ENCODE measurements at regions not wholly inside any gene's neighbourhood (a gene's known extent, or its start where the extent isn't known, plus 50 kb on each side); places are given as distances from the start of the nearest gene placed in this dataset.
"Not testable (repeated sequence)": the region's sequence is repeated elsewhere in the genome, so short reads cannot be mapped to it uniquely, and the experiment has no call there.

DNA sequence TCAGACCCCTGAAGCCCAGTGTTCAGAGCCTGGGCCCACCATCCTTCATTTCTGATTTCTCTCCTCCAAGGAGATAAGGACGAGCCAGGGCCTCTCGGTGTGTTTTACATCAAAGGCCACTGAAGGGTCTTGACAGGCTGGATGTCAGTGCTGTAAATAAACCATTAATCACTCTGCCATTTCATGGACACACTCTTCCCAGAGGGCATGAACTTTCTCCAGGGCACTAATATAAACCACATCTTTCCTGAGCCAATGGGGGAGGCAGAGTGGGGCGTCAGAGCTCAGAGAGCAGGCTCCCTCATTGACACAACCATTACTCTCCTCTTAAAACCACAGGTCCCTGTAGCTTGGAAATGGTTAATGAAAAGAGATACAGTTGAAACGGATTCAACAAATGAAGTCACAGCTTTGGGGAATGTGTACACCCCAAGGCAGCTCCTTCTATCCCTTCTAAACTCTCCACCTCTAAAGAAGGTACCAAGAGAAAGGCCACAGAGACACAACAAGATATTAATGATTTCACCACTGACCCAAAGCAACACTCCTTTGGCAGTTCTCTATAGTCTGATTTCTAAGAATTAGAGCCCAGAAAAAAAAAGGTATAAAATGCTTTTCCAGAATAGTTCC, 200.6 kb downstream of the CHIC2 start:
- DNase-seq = no peak

DNA sequence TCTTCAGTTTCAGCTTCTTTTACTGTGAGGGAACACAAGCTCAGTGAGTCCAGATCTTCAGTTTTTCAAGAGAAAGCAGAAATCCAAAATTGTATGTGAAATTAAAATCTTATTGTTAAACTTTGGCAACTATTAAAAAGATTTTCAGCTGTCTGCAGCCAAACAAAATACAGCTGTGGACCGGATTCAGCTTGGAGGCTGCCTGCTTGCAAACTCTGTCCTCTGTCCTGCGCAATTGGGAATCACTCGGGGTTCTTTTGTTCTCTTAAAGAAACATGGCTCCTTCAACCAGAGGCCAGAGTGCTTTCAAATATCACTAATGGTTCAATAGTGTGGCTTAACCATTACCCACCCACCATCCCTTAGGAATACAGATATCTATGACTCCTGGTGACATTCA, 201.2 kb downstream of the CHIC2 start:
- no peak for DNase-seq

DNA sequence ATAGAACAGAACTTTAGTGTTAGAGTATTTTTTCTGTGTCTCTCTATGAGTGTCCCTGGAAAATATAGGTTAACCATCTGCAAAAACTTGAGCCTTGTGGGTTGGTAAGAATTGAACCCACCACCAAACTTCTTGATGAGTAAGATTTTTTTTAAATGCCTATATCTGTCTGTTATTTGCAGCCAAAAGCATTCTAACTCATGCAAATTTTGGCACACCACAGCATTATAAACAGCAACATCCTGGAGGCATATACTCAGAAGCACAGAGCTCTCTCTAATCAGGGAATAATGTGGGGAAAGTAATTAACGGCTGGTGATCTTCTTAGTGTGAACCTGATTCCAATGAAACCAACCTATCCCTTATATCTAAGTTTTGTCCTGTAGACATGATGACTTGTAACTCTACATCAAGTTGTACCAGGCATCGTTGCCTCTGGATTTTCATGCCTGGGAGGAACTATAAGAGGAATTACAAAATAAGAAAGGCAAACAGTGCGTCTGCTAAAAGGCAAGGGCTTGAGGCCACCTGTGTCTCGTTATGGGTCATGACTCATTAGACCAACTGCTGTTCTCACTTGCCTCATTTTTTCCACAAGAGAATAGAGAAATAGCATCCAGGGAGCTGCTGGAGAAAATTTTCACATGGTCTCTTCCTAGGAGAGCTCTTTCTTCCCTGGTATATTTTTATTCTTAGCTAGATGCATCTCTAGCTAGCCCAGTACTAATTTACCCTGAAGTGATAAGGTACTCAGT, 202.4 kb downstream of the CHIC2 start:
- DNase-seq = no peak

DNA sequence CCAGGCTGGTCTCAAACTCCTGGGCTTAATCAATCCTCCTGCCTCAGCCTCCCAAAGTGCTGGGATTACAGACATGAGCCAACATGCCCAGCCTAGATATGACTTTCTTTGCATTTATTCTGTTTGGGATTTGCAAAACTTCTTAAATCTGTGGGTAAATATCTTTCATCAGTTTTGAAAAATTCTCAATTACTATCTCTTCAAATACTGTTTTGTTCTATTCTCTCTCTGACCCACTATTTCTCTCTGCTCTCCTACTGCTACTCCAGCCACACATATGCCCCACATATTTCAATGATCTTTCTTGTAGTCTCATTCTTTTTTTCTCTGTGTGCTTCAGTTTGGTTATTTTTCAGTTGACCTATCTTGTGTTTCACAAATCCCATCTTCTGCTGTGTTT, 205.1 kb downstream of the CHIC2 start:
- no peak for DNase-seq

DNA sequence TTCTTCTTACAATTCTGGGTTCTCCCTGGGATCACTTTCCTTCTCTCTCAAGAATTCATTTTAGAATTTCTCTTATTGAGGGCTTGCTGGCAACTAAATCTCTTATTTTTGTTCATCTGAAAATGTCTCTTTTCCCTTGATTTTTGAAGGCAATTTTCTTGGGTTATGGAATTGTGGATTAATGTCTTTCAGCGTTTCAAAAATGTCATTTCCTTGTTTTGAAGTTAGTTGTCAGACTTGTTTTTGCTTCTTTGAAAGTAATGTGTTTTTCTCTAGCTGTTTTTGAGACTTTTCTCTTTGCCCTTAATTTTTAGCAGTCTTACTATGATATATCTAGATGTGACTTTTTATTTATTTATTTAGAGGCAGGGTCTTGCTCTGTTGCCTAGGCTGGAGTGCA, 205.7 kb downstream of the CHIC2 start:
- DNase-seq = no peak

DNA sequence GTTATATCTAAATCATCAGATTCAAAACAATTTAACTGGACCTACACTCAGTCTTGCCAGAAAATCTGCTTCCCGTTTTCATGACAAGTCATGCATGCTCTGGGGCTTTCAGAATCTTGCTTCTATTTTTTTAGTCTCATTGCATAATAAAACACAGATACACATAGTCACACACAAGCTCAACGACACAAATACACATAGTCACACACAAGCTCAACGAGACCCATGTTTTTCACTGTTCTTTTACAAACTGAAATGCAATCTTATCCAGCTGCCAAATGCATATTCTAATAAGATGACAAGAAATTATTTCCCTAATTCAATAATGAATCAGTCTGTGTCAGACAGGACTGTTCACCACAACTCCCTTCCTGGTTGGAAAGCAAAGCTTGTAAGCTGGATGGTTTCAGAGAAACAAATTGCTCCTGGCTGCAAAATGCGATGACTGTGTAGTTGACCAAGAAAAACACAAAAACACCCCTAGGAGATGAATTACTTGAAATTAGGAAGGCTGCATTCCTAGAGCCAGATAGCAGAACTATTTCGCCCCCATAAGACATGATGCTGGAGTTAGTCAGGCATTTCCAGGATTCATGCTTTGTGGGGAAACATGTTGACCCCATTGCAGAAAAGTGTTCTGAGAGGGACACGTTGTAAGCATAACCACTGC, 208.7 kb downstream of the CHIC2 start:
- no peak for DNase-seq

DNA sequence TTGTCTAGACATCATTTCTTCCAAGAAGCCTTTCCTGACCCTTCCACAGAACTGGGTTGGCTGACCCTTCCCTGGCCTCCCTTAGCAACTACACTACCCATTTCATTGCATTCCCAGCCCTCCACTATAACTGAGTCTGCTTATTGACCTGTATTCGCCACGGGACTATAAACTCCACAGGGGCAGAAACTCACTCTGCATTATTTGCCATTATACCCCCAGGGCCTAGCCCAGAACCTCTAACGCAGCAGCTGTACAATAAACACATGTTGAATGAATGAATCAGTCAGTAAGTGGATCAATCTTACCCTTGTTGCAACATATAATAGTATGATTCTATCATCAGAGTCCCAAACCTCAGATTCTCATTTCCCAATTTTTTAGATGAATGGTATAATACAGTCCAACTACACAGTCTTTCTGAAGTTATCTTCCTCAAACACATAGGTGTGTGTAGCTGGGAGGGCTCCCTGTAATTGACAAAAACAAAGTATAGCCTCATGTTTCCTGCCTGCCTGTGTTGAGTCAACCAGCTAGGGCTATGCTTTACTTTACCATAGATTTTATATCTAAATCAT, 209.3 kb downstream of the CHIC2 start:
- DNase-seq = no peak

DNA sequence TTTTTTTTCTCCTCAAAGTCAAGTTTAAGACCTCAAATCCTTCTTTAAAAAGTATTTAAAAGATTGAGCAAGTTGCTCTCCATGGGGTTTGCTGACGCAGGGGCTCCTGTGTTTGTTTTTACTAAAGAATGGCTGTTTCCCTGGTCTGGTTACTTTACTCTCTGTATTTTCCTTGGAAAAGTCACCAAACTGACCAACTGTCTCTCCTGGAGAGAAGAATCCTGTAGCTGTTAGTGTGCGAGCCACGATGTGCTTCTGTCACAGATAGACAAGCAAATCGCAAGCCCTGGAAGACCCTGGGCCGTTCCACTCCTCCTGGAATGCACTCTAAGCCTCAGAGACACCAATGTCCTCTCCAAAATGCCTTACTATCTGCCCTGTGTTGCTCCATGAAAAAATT, 212.1 kb downstream of the CHIC2 start:
- DNase-seq = no peak

DNA sequence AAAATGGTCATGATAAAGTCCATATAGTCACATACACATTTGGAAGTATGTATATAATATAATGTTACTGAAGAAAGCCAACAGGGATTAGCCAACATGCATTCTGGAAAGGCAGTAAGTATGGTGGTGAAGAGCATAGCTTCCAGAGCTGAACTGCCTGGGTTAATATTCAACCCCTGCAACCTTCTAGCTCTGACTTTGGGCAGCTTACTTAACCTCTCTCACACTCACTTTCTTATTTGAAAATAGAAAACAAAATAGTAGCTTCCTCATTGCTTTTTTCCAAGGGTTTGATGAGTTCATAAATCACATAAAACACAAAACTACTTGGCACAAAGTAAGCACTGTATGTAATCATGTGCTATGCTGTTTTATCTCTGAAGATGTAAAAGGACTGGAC, 216.4 kb downstream of the CHIC2 start:
- no peak for DNase-seq

DNA sequence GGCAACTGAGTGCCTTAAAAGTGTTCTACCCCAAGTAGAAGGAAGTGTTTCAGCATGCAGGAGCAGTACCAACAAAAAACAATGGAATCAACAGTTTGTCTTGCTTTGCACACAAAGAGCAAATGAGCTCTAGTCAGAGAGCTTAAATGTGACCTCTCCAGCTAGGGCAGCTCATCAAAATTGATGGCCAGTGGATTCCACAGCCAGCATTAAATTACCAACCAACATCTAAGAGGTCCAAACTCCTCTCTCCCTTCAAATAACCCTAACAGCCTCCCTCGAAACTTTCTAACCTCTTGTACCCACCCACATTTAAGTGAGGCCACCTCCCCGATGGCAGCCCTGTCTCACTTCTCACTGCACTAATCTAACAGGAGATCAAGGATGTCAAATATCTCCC, 219.9 kb downstream of the CHIC2 start:
- no peak for DNase-seq

DNA sequence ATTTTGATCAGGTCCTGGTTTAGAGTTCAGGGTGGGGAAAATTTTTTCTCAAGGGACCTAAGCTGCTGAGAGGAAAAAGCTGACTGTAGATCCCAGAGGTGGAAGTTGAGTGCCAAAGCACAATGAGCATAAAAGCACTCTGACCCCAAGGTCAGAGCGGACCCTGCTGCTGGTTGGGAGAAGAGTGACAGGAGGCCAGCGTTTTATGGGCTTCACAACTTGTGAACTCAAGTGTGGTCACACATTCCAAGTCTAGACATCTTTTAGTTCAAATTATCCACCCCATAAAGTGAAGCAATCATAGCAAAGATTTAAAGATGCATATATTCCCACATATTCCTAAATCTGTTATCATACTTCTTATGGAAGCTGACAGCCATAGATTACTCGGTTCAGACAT, 220.3 kb downstream of the CHIC2 start:
- DNase-seq = no peak

DNA sequence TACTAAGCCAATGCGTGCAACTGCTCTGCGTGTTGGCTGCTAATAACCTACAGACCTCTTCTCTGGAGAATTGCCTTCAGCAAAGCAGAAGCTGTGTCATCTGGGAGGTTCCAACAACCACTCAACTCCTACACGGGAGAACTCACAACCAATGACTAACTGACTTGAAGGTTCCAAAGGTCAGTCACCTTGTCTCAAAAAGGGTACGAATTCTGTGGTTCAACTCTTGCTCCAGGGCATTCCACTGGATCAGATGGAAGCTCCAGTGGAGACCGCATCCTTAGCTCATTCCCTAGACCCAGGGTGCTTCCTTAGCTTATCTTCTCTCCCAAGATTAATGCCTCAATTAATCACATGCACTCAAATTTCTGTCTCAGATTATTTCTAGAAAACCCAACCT, 222.7 kb downstream of the CHIC2 start:
- no peak for DNase-seq

DNA sequence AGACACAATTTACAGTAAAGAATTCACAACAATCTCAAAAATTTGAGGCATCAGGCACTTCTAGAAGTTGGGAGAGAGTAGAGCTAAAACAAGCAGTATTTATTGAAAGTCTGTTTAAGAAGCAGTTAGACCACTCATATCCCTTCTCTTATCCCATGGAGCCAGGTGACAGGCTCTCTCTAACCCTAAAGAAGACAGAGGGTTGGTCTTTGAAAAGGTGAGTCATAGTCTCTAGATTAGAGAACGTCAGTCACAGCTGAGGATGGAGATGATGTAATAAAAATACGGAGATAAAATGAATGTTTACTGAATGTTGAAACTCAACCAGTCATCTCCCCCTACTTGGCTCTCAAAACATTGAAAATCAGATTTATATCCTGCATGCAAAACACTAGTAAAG, 223.8 kb downstream of the CHIC2 start:
- DNase-seq = no peak

DNA sequence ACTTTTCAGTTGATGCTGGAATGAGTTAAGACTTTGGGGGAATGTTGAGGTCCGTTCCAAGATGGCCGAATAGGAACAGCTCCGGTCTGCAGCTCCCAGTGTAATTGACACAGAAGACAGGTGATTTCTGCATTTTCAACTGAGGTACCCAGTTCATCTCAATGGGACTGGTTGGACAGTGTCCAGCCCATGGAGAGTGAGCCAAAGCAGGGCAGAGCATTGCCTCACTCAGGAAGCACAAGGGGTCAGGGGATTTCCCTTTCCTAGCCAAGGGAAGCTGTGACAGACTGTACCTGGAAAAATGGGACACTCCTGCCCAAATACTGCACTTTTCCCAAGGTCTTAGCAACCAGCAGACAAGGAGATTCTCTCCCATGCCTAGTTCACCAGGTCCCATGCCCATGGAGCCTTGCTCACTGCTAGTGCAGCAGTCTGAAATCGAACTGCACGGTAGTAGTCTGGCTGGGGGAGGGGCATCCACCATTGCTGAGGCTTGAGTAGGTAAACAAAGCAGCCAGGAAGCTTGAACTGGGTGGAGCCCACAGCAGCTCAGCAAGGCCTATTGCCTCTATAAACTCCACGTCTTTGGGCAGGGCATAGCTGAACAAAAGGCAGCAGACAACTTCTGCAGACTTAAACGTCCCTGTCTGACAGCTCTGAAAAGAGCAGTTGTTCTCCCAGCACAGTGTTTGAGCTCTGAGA, 231.0 kb downstream of the CHIC2 start:
- DNase-seq = not testable (repeated sequence)

DNA sequence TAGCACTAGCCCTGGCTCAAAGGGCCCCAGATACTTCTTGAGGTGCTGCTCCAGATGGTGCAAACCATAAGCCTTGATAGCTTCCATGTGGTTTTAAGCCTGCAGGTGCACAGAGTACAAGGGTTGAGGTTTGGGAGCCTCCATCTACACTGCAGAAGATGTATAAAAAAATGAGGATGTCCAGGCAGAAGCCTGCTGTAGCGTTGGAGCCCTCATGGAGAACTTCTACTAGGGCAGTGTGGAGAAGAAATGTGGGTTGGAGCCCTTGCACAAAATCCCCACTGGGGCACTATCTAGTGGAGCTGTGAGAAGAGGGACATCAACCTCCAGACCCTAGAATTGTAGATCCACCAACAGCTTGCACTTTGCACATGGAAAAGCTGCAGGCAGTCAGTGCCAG, 231.9 kb downstream of the CHIC2 start:
- no peak for DNase-seq

DNA sequence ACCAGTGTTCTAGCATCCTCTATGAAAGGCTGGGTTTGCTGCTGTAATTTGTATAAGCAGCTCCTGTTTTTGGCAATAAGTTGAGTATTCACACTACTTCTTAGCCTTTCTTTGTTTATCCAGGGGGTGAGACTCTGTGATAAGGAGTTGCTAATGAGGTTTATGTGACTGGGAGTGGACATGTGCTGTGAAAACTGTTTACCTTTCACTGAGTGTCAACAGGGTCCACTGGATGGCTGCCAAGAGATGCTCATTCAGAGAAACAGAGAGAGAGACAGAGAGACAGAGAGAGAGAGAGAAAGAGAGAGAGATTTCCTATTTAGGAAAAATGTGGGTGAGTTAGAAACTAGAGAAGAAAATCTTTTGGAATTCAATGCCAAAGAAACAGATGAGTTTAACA, 233.9 kb downstream of the CHIC2 start:
- no peak for DNase-seq

DNA sequence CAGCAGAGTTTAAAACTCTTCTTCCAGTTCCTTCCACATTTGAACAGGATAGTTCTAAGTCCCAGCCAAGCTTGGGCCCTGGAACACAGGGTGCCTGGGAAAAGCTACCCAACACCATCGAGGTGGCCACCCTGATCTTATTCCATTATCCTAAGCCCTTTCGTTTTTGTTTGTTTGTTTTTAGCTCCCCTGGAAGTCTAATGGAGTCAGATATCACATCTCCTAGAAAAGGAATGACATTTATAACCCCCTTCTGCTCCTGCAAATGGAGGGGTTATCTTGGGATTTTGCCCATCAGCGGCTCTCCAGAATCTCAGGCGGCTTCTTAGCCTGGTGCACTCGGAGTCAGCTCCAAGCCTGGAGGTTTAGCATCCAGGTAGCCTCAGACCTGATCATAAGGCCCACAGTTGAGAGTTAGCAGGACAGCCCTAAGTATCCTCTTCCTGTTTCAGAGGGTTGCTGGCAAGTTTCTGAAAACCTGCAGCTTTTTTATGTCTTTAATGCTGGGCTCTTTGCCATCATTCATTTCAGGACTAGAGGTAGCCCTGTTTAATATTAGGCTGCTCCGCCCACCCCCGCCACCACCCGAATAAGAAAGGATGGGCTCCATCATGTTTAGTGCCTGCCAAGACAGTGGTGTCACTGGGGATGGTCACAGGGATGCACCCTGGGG, 230.0 kb upstream of the LNX1 start:
- no peak for DNase-seq

DNA sequence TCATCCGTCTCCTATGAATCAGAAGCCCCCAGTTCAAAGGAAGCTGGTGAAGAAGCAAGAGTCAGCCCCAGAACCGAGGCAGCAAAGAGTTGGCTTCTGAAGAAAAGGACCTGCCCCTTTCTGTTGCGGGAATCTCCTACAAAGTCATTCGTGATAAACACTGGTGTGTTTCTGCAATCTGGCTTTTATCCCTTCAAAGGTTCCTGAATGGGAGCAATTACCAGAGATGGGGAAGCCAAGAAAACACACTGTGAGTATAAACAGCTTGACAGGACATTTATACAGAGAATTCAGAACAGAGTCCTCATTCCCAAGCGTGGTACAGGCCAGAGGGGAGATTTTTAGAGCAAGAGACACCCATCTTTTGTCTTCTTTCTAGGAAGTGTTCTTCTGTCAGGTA, 226.8 kb upstream of the LNX1 start:
- no peak for DNase-seq

DNA sequence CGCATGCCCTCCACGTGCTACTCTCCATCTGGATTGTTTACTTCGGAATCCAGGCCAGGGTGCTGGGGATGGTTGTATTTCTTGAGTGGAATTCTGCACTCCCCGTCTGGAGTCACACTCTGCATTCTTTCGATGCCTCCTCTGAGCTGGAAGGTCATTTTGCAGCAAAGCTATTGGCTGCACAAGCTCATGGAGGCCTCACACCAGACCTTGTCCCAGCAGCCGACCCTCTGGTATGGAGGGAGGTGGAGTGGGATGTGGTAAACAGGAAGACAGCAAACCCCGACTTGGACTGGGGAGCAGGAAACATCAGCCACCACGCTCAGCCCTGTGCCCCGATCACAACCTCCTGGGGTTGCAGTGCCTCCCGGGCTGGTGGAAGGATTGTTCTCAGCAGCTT, 225.3 kb upstream of the LNX1 start:
- DNase-seq = no peak

DNA sequence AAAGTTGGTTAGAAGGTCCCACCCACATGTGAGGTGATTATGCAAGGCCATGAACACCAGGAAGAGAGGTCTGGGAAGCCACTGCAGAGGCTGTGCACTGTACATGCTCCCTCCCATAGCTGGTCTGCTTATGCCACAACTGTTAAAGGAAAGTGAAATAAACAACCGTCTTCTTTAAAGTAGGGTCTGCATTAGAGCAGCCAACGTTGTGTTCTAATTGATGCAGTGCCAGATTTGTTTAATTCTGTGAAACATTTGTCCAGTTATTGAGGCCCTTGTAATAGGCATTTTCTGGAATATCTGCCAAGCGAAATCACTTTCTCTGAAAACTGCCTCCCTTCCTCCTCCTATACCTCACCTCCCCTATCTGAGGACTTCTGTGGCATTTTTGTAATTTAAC, 224.0 kb upstream of the LNX1 start:
- DNase-seq = no peak

DNA sequence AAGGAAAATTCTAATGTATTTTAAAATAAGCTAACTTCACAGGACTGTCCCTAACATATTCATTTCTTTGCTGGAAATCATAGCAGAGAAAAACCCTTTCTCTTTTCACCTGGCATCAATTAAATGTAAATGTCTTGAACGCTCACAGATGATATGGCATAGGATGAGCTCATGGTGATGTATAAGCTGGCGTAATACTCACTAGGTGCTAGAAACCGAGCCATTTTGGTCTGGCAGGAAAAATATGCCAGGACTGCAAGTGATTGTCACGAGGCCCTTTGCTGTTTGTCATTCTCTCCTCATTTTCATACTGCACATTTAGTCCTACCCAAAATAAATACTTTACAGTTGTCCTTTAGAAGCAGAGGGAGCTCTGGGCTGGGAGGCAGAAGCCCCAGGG, 222.7 kb upstream of the LNX1 start:
- no peak for DNase-seq

DNA sequence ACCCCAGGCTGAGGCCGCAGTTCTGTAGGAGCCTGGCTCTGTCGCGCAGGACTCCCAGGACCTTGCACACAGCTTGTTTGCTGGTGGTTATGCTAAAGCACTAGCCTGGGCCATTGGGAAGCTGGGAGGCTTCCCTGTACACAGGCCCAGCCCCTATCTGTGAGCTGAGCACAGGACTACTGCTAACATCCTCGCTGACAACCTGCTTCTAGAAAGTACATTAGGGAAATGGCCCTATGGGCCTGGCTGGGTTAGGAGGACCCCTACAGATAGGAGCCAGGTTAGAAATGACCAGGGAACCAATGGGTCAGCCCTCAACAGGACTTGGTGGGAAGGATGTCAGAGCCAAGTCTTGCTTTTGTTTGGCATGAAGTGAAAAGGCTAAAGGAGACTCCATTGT, 219.4 kb upstream of the LNX1 start:
- DNase-seq = no peak

DNA sequence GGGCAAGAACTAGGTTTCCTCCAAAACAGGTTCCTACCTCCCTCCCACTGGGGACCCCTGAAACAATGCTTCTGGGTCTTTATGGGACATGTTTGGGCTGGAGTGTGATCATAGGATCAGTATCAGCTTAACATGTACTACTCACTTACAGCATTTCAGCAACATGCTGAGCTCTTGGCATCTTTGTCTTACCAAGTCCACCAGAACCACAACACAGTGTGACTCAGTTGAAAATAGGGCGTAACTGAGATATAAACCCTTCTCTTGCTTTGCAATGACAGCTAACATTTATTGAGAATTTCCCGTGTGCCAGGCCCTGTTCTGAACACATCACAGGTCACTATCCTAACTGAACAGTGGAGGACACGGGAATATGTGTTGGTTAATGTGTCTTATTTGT, 218.5 kb upstream of the LNX1 start:
- no peak for DNase-seq

All from activated CD4-positive, alpha-beta T cell treated with anti-CD3 and anti-CD28 coated beads for 1 hour (primary cell).